ENCODE measurements at regions not wholly inside any gene's neighbourhood (a gene's known extent, or its start where the extent isn't known, plus 50 kb on each side); places are given as distances from the start of the nearest gene placed in this dataset.

GRCh38 chr5:169442913-169443784 lies 140.4 kb upstream of the SPDL1 start:
- intact Hi-C loops (cut with micrococcal nuclease; ENCODE audit: unreplicated experiment) = no loop called here

DNA sequence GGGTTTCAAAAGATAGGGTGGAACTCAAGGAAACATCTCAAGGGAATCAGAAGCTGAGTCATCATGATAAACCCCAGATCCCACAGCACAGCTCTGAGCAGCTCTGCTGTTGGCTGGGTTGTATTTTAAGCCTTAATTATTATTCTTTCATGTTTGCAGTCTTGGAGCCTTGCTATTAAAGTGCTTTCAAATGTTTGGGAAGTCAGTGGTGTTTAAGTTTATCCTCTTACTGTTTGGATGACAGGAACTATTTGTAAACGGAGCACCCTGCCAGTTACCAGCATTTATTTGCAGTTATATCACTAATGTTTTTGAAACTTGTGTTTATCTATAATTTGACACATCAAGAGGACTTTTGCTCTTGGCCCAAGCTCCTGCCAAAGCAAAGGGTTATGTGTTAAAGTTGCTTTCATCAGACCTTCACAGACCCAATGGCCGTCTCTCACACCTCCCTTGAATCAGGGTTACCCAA lies 141.1 kb upstream of the SPDL1 start:
- TF ChIP-seq, protein P1, sequence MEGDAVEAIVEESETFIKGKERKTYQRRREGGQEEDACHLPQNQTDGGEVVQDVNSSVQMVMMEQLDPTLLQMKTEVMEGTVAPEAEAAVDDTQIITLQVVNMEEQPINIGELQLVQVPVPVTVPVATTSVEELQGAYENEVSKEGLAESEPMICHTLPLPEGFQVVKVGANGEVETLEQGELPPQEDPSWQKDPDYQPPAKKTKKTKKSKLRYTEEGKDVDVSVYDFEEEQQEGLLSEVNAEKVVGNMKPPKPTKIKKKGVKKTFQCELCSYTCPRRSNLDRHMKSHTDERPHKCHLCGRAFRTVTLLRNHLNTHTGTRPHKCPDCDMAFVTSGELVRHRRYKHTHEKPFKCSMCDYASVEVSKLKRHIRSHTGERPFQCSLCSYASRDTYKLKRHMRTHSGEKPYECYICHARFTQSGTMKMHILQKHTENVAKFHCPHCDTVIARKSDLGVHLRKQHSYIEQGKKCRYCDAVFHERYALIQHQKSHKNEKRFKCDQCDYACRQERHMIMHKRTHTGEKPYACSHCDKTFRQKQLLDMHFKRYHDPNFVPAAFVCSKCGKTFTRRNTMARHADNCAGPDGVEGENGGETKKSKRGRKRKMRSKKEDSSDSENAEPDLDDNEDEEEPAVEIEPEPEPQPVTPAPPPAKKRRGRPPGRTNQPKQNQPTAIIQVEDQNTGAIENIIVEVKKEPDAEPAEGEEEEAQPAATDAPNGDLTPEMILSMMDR (IDR thresholded peaks at IDR 0.05; ENCODE audit: unreplicated experiment) = no peak

More at GRCh38 chr5:169442913-169443784, 140.4 kb upstream of the SPDL1 start:
- Mint-ChIP-seq H3K27ac (ENCODE audit: unreplicated experiment) (no peak overlapping the region), H3K36me3 (ENCODE audit: insufficient read depth, unreplicated experiment) (no peaks in the 10 kb centered on the region), H3K4me1 (ENCODE audit: low read depth, unreplicated experiment) (no peaks in the 10 kb centered on the region), H3K4me3 (ENCODE audit: low read depth, unreplicated experiment) (no peak overlapping the region), H3K27me3 (ENCODE audit: unreplicated experiment) (no peaks in the 10 kb centered on the region), H3K9me3 (ENCODE audit: low read depth, unreplicated experiment) (peaks cover 16% of the 10 kb centered on the region)
- BruUV-seq (replicated peaks) = no TSS peak
- TF ChIP-seq, protein P1 (IDR thresholded peaks at IDR 0.05; ENCODE audit: unreplicated experiment) = no peak
- CTCF ChIA-PET = no interaction called here
- no peak for DNase-seq

GRCh38 chr5:169440107-169440705 lies 139.3 kb upstream of the SLIT3 start:
- Mint-ChIP-seq H3K27me3 (ENCODE audit: unreplicated experiment) (no peaks in the 10 kb centered on the region), H3K27ac (ENCODE audit: unreplicated experiment) (no peak overlapping the region), H3K4me1 (ENCODE audit: low read depth, unreplicated experiment) (no peaks in the 10 kb centered on the region), H3K9me3 (ENCODE audit: low read depth, unreplicated experiment) (peaks cover 9% of the 10 kb centered on the region), H3K4me3 (ENCODE audit: low read depth, unreplicated experiment) (no peak overlapping the region), H3K36me3 (ENCODE audit: insufficient read depth, unreplicated experiment) (no peaks in the 10 kb centered on the region)
- TF ChIP-seq, protein P1 (IDR thresholded peaks at IDR 0.05; ENCODE audit: unreplicated experiment) = no peak
- no peak for DNase-seq
- intact Hi-C loops (cut with micrococcal nuclease; ENCODE audit: unreplicated experiment) = no loop called here
- CTCF ChIA-PET = no interaction called here
- BruUV-seq (replicated peaks) = no TSS peak

More for the DNA sequence above, 141.1 kb upstream of the SPDL1 start:
- peaks cover 15% of the 10 kb centered on the region for H3K9me3 Mint-ChIP-seq (ENCODE audit: low read depth, unreplicated experiment)
- H3K36me3 Mint-ChIP-seq (ENCODE audit: insufficient read depth, unreplicated experiment) = no peaks in the 10 kb centered on the region
- intact Hi-C loops (cut with micrococcal nuclease; ENCODE audit: unreplicated experiment) = no loop called here
- H3K4me3 Mint-ChIP-seq (ENCODE audit: low read depth, unreplicated experiment) = no peak overlapping the region
- no TSS peak for BruUV-seq (replicated peaks)
- DNase-seq = no peak
- CTCF ChIA-PET = no interaction called here
- H3K4me1 Mint-ChIP-seq (ENCODE audit: low read depth, unreplicated experiment) = no peaks in the 10 kb centered on the region
- no peaks in the 10 kb centered on the region for H3K27me3 Mint-ChIP-seq (ENCODE audit: unreplicated experiment)
- H3K27ac Mint-ChIP-seq (ENCODE audit: unreplicated experiment) = no peak overlapping the region

- DNase-seq = no peak
- BruUV-seq (replicated peaks) = no TSS peak
- Mint-ChIP-seq H3K4me1 (ENCODE audit: low read depth, unreplicated experiment) (no peaks in the 10 kb centered on the region), H3K27ac (ENCODE audit: unreplicated experiment) (no peak overlapping the region), H3K9me3 (ENCODE audit: low read depth, unreplicated experiment) (peaks cover 5% of the 10 kb centered on the region), H3K4me3 (ENCODE audit: low read depth, unreplicated experiment) (no peak overlapping the region), H3K27me3 (ENCODE audit: unreplicated experiment) (no peaks in the 10 kb centered on the region), H3K36me3 (ENCODE audit: insufficient read depth, unreplicated experiment) (no peaks in the 10 kb centered on the region)
- CTCF ChIA-PET = no interaction called here
- intact Hi-C loops (cut with micrococcal nuclease; ENCODE audit: unreplicated experiment) = no loop called here
- TF ChIP-seq, protein P1 (IDR thresholded peaks at IDR 0.05; ENCODE audit: unreplicated experiment) = no peak
These were observed 138.4 kb upstream of the SLIT3 start for GRCh38 chr5:169439362-169439761.

Measured in Calu3 (cell line).